ENCODE measurements at regions not wholly inside any gene's neighbourhood (a gene's known extent, or its start where the extent isn't known, plus 50 kb on each side); places are given as distances from the start of the nearest gene placed in this dataset.

DNA sequence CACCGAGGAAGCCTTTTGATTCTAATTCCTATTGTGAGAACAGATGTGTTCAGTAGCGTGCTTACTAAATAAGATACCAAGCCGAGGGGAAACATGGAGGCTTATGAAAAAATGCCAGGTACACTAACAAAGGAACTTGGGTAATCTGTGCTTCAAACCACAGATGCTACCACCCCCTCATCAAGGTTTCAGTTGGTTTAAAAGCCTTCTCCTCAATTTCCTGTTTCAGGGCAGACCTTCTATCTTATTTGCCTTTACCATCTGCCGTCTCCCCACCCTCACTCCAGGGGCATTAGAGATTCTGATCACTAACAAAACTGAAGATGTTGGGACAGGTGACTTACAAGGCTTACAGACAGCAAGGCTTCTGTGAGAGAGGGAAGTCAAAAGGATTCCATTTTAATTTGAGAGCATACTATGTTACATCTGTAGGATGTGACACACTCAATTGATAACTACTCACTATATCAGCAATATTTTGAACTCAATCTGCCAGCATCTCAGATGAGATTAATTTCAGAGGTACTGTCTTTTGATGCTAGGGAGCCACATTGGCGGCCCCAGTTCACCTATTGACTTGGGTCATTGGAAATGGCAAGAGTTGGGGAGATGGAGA lies 60.6 kb upstream of the PLCL2 start:
- TF ChIP-seq, protein P1, sequence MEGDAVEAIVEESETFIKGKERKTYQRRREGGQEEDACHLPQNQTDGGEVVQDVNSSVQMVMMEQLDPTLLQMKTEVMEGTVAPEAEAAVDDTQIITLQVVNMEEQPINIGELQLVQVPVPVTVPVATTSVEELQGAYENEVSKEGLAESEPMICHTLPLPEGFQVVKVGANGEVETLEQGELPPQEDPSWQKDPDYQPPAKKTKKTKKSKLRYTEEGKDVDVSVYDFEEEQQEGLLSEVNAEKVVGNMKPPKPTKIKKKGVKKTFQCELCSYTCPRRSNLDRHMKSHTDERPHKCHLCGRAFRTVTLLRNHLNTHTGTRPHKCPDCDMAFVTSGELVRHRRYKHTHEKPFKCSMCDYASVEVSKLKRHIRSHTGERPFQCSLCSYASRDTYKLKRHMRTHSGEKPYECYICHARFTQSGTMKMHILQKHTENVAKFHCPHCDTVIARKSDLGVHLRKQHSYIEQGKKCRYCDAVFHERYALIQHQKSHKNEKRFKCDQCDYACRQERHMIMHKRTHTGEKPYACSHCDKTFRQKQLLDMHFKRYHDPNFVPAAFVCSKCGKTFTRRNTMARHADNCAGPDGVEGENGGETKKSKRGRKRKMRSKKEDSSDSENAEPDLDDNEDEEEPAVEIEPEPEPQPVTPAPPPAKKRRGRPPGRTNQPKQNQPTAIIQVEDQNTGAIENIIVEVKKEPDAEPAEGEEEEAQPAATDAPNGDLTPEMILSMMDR (conservative IDR thresholded peaks at IDR 0.05 in 1 of 2, IDR thresholded peaks at IDR 0.05 in 1 of 2; ENCODE audit: extremely low read depth in 1 of 2, insufficient read depth in 1 of 2, low read depth in 1 of 2, low read length in 2 of 2), result no peak
- no peak for TF ChIP-seq EZH2 (IDR thresholded peaks at IDR 0.05; ENCODE audit: borderline replicate concordance, low read length)

Data from mammary epithelial cell (primary cell).